H1 (cell line): ENCODE measurements at regions not wholly inside any gene's neighbourhood (a gene's known extent, or its start where the extent isn't known, plus 50 kb on each side); places are given as distances from the start of the nearest gene placed in this dataset. TPM values are rescaled to one million over a fixed set of nuclear protein-coding genes. Genes with fewer than 3 reads are reported as not detected.

Experiments
- CTCF ChIA-PET: fragments of 300-600 bp; sonication (Branson Sonifier 250); formaldehyde crosslinking; loops from one replicate; lab custom pipeline; 2021; ENCODE audit not compliant: partially characterized antibody; lab: Charles Lee
- POLR2A ChIA-PET: fragments of 300-600 bp; sonication (Branson Sonifier 250); formaldehyde crosslinking; loops from one replicate; lab custom pipeline; 2021; ENCODE audit warnings: inconsistent platforms; ENCODE audit not compliant: partially characterized antibody; lab: Charles Lee
- DNase-seq, 2 experiments: peaks; one replicate each; pipeline versions ENCODE4 v3.0.0 to v3.0.0-alpha.2; 2010 to 2022; ENCODE audit warnings: low spot score in 2 of 2, low read depth in 1 of 2, mixed read lengths in 1 of 2
- FAIRE-seq: peaks from 2 replicates; lab custom pipeline; 2011; peaks lifted over from hg19 to GRCh38; lab: Jason Lieb, UNC
- H2AFZ ChIP-seq: 2 replicates; pipeline ENCODE4 v1.8.1; 2012; ENCODE audit warnings: low read length, inconsistent platforms
- H2AK5ac ChIP-seq: 2 replicates; pipeline ENCODE4 v1.6.1; 2013; ENCODE audit warnings: low read depth, low read length
- H2BK120ac ChIP-seq: replicated peaks from 2 replicates; pipeline ENCODE3; 2013; ENCODE audit warnings: low read depth, low read length, inconsistent platforms
- H2BK12ac ChIP-seq: 2 replicates; pipeline ENCODE4 v1.6.1; 2013; ENCODE audit warnings: low read depth, low read length
- H2BK15ac ChIP-seq: 2 replicates; pipeline ENCODE4 v1.6.1; 2013; ENCODE audit warnings: low read length
- H2BK20ac ChIP-seq: 2 replicates; pipeline ENCODE4 v1.6.1; 2013; ENCODE audit warnings: low read length
- H2BK5ac ChIP-seq: 2 replicates; pipeline ENCODE4 v1.6.1; 2013; ENCODE audit warnings: low read depth, low read length
- H3K14ac ChIP-seq: 2 replicates; pipeline ENCODE4 v1.6.1; 2013; ENCODE audit warnings: inconsistent platforms; ENCODE audit not compliant: insufficient read length
- H3K18ac ChIP-seq: 2 replicates; pipeline ENCODE4 v1.6.1; 2013; ENCODE audit warnings: low read length; ENCODE audit errors: extremely low read depth
- H3K23ac ChIP-seq: 2 replicates; pipeline ENCODE4 v1.6.1; 2013; ENCODE audit warnings: inconsistent platforms; ENCODE audit not compliant: insufficient read length
- H3K23me2 ChIP-seq: 2 replicates; pipeline ENCODE4 v1.6.1; 2013; ENCODE audit warnings: low read depth, low read length
- H3K27ac ChIP-seq: 2 replicates; pipeline ENCODE4 v1.6.1; 2011; ENCODE audit warnings: low read depth, low read length, inconsistent platforms
- H3K27me3 ChIP-seq, 4 experiments: replicated peaks in 1 of 4; 1 replicate in 1 of 4; 2 replicates in 3 of 4; pipeline versions ENCODE4 v1.6.1 to v1.8.1; 2011 to 2013; ENCODE audit warnings: low read length in 3 of 4, mild to moderate bottlenecking in 3 of 4, inconsistent platforms in 2 of 4, mixed read lengths in 2 of 4, moderate library complexity in 1 of 4; ENCODE audit not compliant: control insufficient read depth in 3 of 4, insufficient read depth in 3 of 4; ENCODE audit errors: extremely low read depth in 1 of 4
- H3K36me3 ChIP-seq, 4 experiments: 2 replicates each; pipeline versions ENCODE4 v1.6.1 to v1.8.1; 2011 to 2013; ENCODE audit warnings: mild to moderate bottlenecking in 4 of 4, low read length in 3 of 4, moderate library complexity in 2 of 4, control low read depth in 1 of 4, inconsistent platforms in 1 of 4; ENCODE audit not compliant: insufficient read depth in 4 of 4, control insufficient read depth in 2 of 4
- H3K4ac ChIP-seq: replicated peaks from 2 replicates; pipeline ENCODE3; 2013; ENCODE audit warnings: low read length, low read depth, mixed read lengths, inconsistent platforms; ENCODE audit not compliant: insufficient read length
- H3K4me1 ChIP-seq, 4 experiments: replicated peaks in 1 of 4; 1 replicate in 1 of 4; 2 replicates in 3 of 4; pipeline versions ENCODE4 v1.6.1 to v1.8.1; 2011 to 2013; ENCODE audit warnings: low read length in 3 of 4, inconsistent platforms in 2 of 4, mixed read lengths in 1 of 4; ENCODE audit not compliant: insufficient read depth in 4 of 4, control insufficient read depth in 3 of 4
- H3K4me2 ChIP-seq, 2 experiments: 2 replicates each; pipeline versions ENCODE4 v1.6.1 to v1.8.1; 2011 to 2013; ENCODE audit warnings: low read depth in 2 of 2, low read length in 2 of 2, control low read depth in 1 of 2, inconsistent platforms in 1 of 2, mild to moderate bottlenecking in 1 of 2; ENCODE audit not compliant: insufficient read depth in 1 of 2
- H3K4me3 ChIP-seq, 4 experiments: fragments of 200-600, 300-600 bp in 1 of 4; sonication (generic), shearing (Covaris generic), sonication (Bioruptor Twin) in 1 of 4; 2 replicates each; pipeline versions ENCODE4 v1.5.1 to v1.8.1; 2011 to 2016; ENCODE audit warnings: low read length in 4 of 4, low read depth in 3 of 4, control low read depth in 2 of 4, inconsistent platforms in 2 of 4, mild to moderate bottlenecking in 2 of 4, mixed read lengths in 1 of 4, moderate library complexity in 1 of 4; ENCODE audit not compliant: insufficient read depth in 2 of 4; ENCODE audit errors: extremely low read depth in 1 of 4
- H3K56ac ChIP-seq: replicated peaks from 2 replicates; pipeline ENCODE3; 2013; ENCODE audit warnings: low read depth, mild to moderate bottlenecking, mixed read lengths, low read length, inconsistent platforms; ENCODE audit not compliant: insufficient read length
- H3K79me1 ChIP-seq: 2 replicates; pipeline ENCODE4 v1.6.1; 2013; ENCODE audit warnings: low read depth, low read length, control low read depth
- H3K79me2 ChIP-seq, 2 experiments: 2 replicates each; pipeline versions ENCODE4 v1.6.1 to v1.8.1; 2012 to 2013; ENCODE audit warnings: low read length in 2 of 2, mild to moderate bottlenecking in 2 of 2, inconsistent platforms in 1 of 2; ENCODE audit not compliant: insufficient read depth in 2 of 2, control insufficient read depth in 1 of 2
- H3K9ac ChIP-seq, 4 experiments: replicated peaks in 1 of 4; 1 replicate in 1 of 4; 2 replicates in 3 of 4; pipeline versions ENCODE4 v1.6.1 to v1.8.1; 2011 to 2013; ENCODE audit warnings: low read depth in 3 of 4, low read length in 3 of 4, control low read depth in 2 of 4, mild to moderate bottlenecking in 2 of 4, moderate library complexity in 2 of 4, inconsistent platforms in 1 of 4; ENCODE audit errors: extremely low read depth in 1 of 4
- H3K9me3 ChIP-seq, 2 experiments: 2 replicates each; pipeline versions ENCODE4 v1.6.1 to v1.8.1; 2012 to 2013; ENCODE audit warnings: mild to moderate bottlenecking in 2 of 2, moderate library complexity in 2 of 2, control low read depth in 1 of 2, inconsistent platforms in 1 of 2, low read depth in 1 of 2, low read length in 1 of 2, mixed read lengths in 1 of 2; ENCODE audit not compliant: insufficient read depth in 2 of 2
- H4K20me1 ChIP-seq, 2 experiments: replicated peaks in 1 of 2; 2 replicates each; pipeline versions ENCODE3 to v1.8.1; 2011 to 2013; ENCODE audit warnings: inconsistent platforms in 2 of 2, low read length in 2 of 2, mild to moderate bottlenecking in 1 of 2; ENCODE audit not compliant: insufficient read depth in 2 of 2, control insufficient read depth in 1 of 2
- H4K5ac ChIP-seq: 2 replicates; pipeline ENCODE4 v1.6.1; 2013; ENCODE audit warnings: low read length, low read depth, mixed read lengths, inconsistent platforms; ENCODE audit not compliant: insufficient read length
- H4K8ac ChIP-seq: 2 replicates; pipeline ENCODE4 v1.8.0; 2013; ENCODE audit warnings: mild to moderate bottlenecking, moderate library complexity, low read length, inconsistent platforms; ENCODE audit not compliant: insufficient read depth; ENCODE audit errors: extremely low read depth
- H4K91ac ChIP-seq: replicated peaks from 2 replicates; pipeline ENCODE3; 2013; ENCODE audit warnings: low read length, mixed read lengths, inconsistent platforms; ENCODE audit not compliant: insufficient read length
- NRF1 ChIP-seq: IDR thresholded peaks from 2 replicates; pipeline ENCODE4 v1.6.1; 2011; ENCODE audit warnings: mild to moderate bottlenecking, low read depth, low read length, improper control_type of control experiment
- WGBS, 2 experiments: shearing (Covaris generic) in 1 of 2; methylation state at CpG; one replicate each; pipeline versions ENCODE4 v1.1.6 to v1.1.7; 2013 to 2015; ENCODE audit warnings: low lambda C conversion rate in 2 of 2, mixed read lengths in 2 of 2, inconsistent platforms in 1 of 2, low coverage in 1 of 2, missing lambda C conversion rate in 1 of 2; ENCODE audit not compliant: insufficient replicate concordance in 2 of 2, insufficient coverage in 1 of 2, insufficient read length in 1 of 2; ENCODE audit errors: extremely low coverage in 1 of 2, missing lambda C conversion rate in 1 of 2; 5-methylcytosine and 5-hydroxymethylcytosine counted together
- small RNA-seq: library from polyadenylated mRNA; stranded (forward); fragments of <200 nt; extraction: miRNeasy Mini kit (QIAGEN cat#:217004); gene quantifications from one replicate; pipeline ENCODE3, GENCODE V24; 2013; ENCODE audit not compliant: insufficient read depth

GRCh38 chr5:43769571-43770355, 166.8 kb downstream of the NNT start:
- Histone ChIP-seq H3K4me3 (no peak overlapping the region), H4K20me1 (no peaks in the 10 kb centered on the region), H4K5ac (no peak overlapping the region), H2AFZ (no peak overlapping the region), H3K79me1 (no peaks in the 10 kb centered on the region), H3K4me1 (peaks cover 0 to 6% (median 3%) of the 10 kb centered on the region in 4 experiments; a peak in 2 of 7 replicates), H3K27ac (no peak overlapping the region), H3K23ac (no peak overlapping the region), H3K4me2 (no peak overlapping the region), H2BK20ac (no peak overlapping the region), H3K9ac (no peak overlapping the region), H3K79me2 (no peaks in the 10 kb centered on the region), H4K8ac (no peak overlapping the region), H3K9me3 (no peaks in the 10 kb centered on the region), H2BK12ac (no peak overlapping the region), H2BK15ac (no peak overlapping the region), H3K36me3 (no peaks in the 10 kb centered on the region; a peak in 1 of 8 replicates), H3K4ac (no peak overlapping the region), H2BK120ac (no peak overlapping the region), H2AK5ac (no peak overlapping the region), H4K91ac (no peak overlapping the region), H3K18ac (no peak overlapping the region), H3K27me3 (no peaks in the 10 kb centered on the region), H3K23me2 (no peaks in the 10 kb centered on the region), H3K56ac (no peak overlapping the region), H3K14ac (no peak overlapping the region), H2BK5ac (no peak overlapping the region)
- WGBS, 2 experiments: 91% methylated on average over 6 of the region's 7 CpGs; no CpG with 5 or more reads in 1 of the 2 experiments
- FAIRE-seq (no peak), DNase-seq (no peak)
- CTCF ChIA-PET: interaction anchor here (0.5 to 1.4 kb wide), 2 partner anchors 9 to 41 kb away, joined by 3 to 5 read pairs; no protein-coding TSS in a partner anchor
- POLR2A ChIA-PET: no interaction called here
- TF ChIP-seq NRF1: no peak

Small RNA genes in the stretch of these regions (small RNA-seq; reads per million reads assigned to genes)
- gene RNU6-381P: not detected
